ENCODE measurements at regions not wholly inside any gene's neighbourhood (a gene's known extent, or its start where the extent isn't known, plus 50 kb on each side); places are given as distances from the start of the nearest gene placed in this dataset.

DNA sequence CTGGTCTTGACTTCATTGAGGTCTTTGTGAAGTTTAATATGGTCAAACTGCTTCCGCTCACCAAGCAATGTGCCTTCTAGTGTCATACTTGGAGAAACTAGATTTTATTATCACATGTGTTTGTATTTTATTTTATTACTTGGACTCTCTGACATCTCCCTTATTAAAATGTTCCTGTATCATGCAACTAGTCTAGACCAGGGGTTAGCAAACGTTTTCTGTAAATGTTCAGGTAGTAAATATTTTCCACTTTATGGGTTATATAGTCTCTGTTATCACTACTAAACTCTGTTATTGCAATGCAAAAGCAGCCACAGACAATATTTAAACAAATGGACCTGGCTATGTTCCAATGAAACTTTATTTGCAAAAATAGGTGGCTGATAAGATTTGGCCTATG is 443.8 kb downstream of the MID1IP1 start:
- H4K91ac ChIP-seq (ENCODE audit: insufficient read depth, low read depth, low read length): no peak overlapping the region
- no peak overlapping the region for H2AFZ ChIP-seq (replicated peaks; ENCODE audit: low read length, poor library complexity)
- H3K23ac ChIP-seq (ENCODE audit: low read depth, low read length): no peak overlapping the region
- no peak overlapping the region for H3K9ac ChIP-seq (ENCODE audit: low read depth, low read length)
- no CpG with 5 or more reads among the region's 2 CpGs for WGBS, 2 experiments (ENCODE audit: extremely low coverage in 2 of 2, insufficient read length in 1 of 2)
- no peak overlapping the region for H4K5ac ChIP-seq (ENCODE audit: low read depth, low read length)
- no peaks in the 10 kb centered on the region for H3K9me3 ChIP-seq (ENCODE audit: control insufficient read depth, insufficient read depth, low read length)
- H4K20me1 ChIP-seq (ENCODE audit: insufficient read depth, low read length): no peaks in the 10 kb centered on the region
- ChIA-PET CTCF (no interaction called here), POLR2A (ENCODE audit: unreplicated experiment) (no interaction called here)
- no peak overlapping the region for H3K18ac ChIP-seq (ENCODE audit: low read depth, low read length)
- dilution Hi-C loops (cut with HindIII; ENCODE audit: low sequenced_read_pairs, unreplicated experiment): no loop called here
- no peak overlapping the region for H3K56ac ChIP-seq (ENCODE audit: extremely low read depth, insufficient read depth, low read length)
- no peak overlapping the region for H3K4me3 ChIP-seq (ENCODE audit: insufficient read depth, low read depth, low read length)
- no peak overlapping the region for H2BK15ac ChIP-seq (ENCODE audit: low read depth, low read length)
- H2BK120ac ChIP-seq (ENCODE audit: low read depth, low read length): no peak overlapping the region
- TF ChIP-seq SMC3 (IDR thresholded peaks at IDR 0.05; ENCODE audit: low read depth, low read length): no peak
- no peak for TF ChIP-seq CHD1 (IDR thresholded peaks at IDR 0.05; ENCODE audit: low read depth, low read length)
- no peak for TF ChIP-seq RAD21 (IDR thresholded peaks at IDR 0.05; ENCODE audit: low read length)
- no peak for TF ChIP-seq NFE2L2 (IDR thresholded peaks at IDR 0.05; ENCODE audit: low read depth, low read length)
- no peak for TF ChIP-seq BHLHE40 (IDR thresholded peaks at IDR 0.05; ENCODE audit: low read depth, low read length)
- TF ChIP-seq MAZ (IDR thresholded peaks at IDR 0.05; ENCODE audit: borderline replicate concordance, low read depth, low read length): no peak
- TF ChIP-seq RFX5 (IDR thresholded peaks at IDR 0.05; ENCODE audit: low read depth, low read length): no peak
- TF ChIP-seq MXI1 (IDR thresholded peaks at IDR 0.05; ENCODE audit: borderline replicate concordance, low read depth, low read length): no peak
- TF ChIP-seq, protein P1, sequence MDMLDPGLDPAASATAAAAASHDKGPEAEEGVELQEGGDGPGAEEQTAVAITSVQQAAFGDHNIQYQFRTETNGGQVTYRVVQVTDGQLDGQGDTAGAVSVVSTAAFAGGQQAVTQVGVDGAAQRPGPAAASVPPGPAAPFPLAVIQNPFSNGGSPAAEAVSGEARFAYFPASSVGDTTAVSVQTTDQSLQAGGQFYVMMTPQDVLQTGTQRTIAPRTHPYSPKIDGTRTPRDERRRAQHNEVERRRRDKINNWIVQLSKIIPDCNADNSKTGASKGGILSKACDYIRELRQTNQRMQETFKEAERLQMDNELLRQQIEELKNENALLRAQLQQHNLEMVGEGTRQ (IDR thresholded peaks at IDR 0.05; ENCODE audit: low read depth, low read length): no peak
- TF ChIP-seq, protein P2, sequence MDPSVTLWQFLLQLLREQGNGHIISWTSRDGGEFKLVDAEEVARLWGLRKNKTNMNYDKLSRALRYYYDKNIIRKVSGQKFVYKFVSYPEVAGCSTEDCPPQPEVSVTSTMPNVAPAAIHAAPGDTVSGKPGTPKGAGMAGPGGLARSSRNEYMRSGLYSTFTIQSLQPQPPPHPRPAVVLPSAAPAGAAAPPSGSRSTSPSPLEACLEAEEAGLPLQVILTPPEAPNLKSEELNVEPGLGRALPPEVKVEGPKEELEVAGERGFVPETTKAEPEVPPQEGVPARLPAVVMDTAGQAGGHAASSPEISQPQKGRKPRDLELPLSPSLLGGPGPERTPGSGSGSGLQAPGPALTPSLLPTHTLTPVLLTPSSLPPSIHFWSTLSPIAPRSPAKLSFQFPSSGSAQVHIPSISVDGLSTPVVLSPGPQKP (IDR thresholded peaks at IDR 0.05; ENCODE audit: borderline replicate concordance, low read depth, low read length): no peak
- TF ChIP-seq MAFK (IDR thresholded peaks at IDR 0.05; ENCODE audit: low read depth, low read length): no peak
- TF ChIP-seq POLR2A (IDR thresholded peaks at IDR 0.05; ENCODE audit: low read depth, low read length): no peak
- no peak for TF ChIP-seq FOS (IDR thresholded peaks at IDR 0.05; ENCODE audit: low read depth, low read length)
- no peak for TF ChIP-seq RCOR1 (IDR thresholded peaks at IDR 0.05; ENCODE audit: insufficient replicate concordance, low read length)
- TF ChIP-seq, protein P3, sequence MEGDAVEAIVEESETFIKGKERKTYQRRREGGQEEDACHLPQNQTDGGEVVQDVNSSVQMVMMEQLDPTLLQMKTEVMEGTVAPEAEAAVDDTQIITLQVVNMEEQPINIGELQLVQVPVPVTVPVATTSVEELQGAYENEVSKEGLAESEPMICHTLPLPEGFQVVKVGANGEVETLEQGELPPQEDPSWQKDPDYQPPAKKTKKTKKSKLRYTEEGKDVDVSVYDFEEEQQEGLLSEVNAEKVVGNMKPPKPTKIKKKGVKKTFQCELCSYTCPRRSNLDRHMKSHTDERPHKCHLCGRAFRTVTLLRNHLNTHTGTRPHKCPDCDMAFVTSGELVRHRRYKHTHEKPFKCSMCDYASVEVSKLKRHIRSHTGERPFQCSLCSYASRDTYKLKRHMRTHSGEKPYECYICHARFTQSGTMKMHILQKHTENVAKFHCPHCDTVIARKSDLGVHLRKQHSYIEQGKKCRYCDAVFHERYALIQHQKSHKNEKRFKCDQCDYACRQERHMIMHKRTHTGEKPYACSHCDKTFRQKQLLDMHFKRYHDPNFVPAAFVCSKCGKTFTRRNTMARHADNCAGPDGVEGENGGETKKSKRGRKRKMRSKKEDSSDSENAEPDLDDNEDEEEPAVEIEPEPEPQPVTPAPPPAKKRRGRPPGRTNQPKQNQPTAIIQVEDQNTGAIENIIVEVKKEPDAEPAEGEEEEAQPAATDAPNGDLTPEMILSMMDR (conservative IDR thresholded peaks at IDR 0.05; ENCODE audit: low read depth, low read length): no peak
- BruUV-seq (replicated peaks): no TSS peak
- no peak overlapping the region for H3K4ac ChIP-seq (ENCODE audit: low read depth, low read length)
- H3K79me1 ChIP-seq (ENCODE audit: low read depth in 1 of 2, low read length in 2 of 2): no peaks in the 10 kb centered on the region
- H3K36me3 ChIP-seq (ENCODE audit: control insufficient read depth, insufficient read depth, low read length): no peaks in the 10 kb centered on the region
- H3K4me1 ChIP-seq (ENCODE audit: control insufficient read depth, insufficient read depth, low read length): no peaks in the 10 kb centered on the region
- no peak overlapping the region for H4K8ac ChIP-seq (ENCODE audit: low read depth in 2 of 2, low read length in 2 of 2)
- H3K27ac ChIP-seq (ENCODE audit: insufficient read depth, low read length): no peak overlapping the region
- ATAC-seq (ENCODE audit: low read depth) (no peak), DNase-seq (no peak)
- no peak overlapping the region for H2AK5ac ChIP-seq (ENCODE audit: low read depth, low read length)
- intact Hi-C loops (cut with micrococcal nuclease): no loop called here
- H2AK9ac ChIP-seq (replicated peaks; ENCODE audit: low read depth, low read length, poor library complexity): no peak overlapping the region
- no peak overlapping the region for H2BK20ac ChIP-seq (ENCODE audit: low read depth, low read length)
- H2BK5ac ChIP-seq (ENCODE audit: low read depth, low read length, poor library complexity, severe bottlenecking): no peak overlapping the region
- H3K27me3 ChIP-seq (ENCODE audit: control insufficient read depth, insufficient read depth, low read length): peaks cover 3% of the 10 kb centered on the region
- no peak overlapping the region for H3K4me2 ChIP-seq (ENCODE audit: low read depth, low read length)
- H3K9me1 ChIP-seq (ENCODE audit: insufficient read depth, low read length): no peaks in the 10 kb centered on the region
- in situ Hi-C loops (cut with MboI; ENCODE audit: low sequenced_read_pairs): no loop called here
- H3K14ac ChIP-seq (replicated peaks; ENCODE audit: low read depth, low read length): no peak overlapping the region

All from IMR-90 (cell line).